SK-N-SH (cell line): ENCODE measurements at regions not wholly inside any gene's neighbourhood (a gene's known extent, or its start where the extent isn't known, plus 50 kb on each side); places are given as distances from the start of the nearest gene placed in this dataset.

Experiments used
- CTCF ChIA-PET: fragments of 300-600, 350-600 bp; formaldehyde crosslinking; extraction: SDS; loops from one replicate; lab custom pipeline; 2021; lab: Yijun Ruan, JAX
- POLR2A ChIA-PET: fragments of 350-600 bp; sonication (Branson Sonifier 250); formaldehyde crosslinking; extraction: SDS; loops from one replicate; lab custom pipeline; 2020; ENCODE audit warnings: antibody characterized with exemption, inconsistent platforms; lab: Yijun Ruan, JAX
- DNase-seq: peaks from one replicate; pipeline ENCODE4 v3.0.0; 2012
- H2AFZ ChIP-seq: fragments of 200-600 bp; sonication (generic); 2 replicates; pipeline ENCODE4 v1.8.1; 2016; ENCODE audit warnings: antibody characterized with exemption, mild to moderate bottlenecking, low read depth
- H3F3A ChIP-seq: fragments of 200-600 bp; sonication (generic); replicated peaks from 2 replicates; pipeline ENCODE3; 2016; ENCODE audit warnings: antibody characterized with exemption, mild to moderate bottlenecking; ENCODE audit not compliant: insufficient read depth
- H3K27ac ChIP-seq, 2 experiments: fragments of 200-500 bp in 1 of 2; fragments of 200-600 bp in 1 of 2; sonication (Bioruptor generic) in 1 of 2; sonication (generic), shearing (Covaris generic) in 1 of 2; 2 replicates each; pipeline versions ENCODE4 v1.5.1 to v1.6.1; 2014 to 2016; ENCODE audit warnings: low read depth in 2 of 2, inconsistent platforms in 1 of 2, low read length in 1 of 2, mild to moderate bottlenecking in 1 of 2, mixed read lengths in 1 of 2
- H3K27me3 ChIP-seq: fragments of 200-600 bp; sonication (generic), shearing (Covaris generic); 2 replicates; pipeline ENCODE4 v1.6.1; 2016; ENCODE audit warnings: mixed run types; ENCODE audit not compliant: insufficient read depth
- H3K36me3 ChIP-seq, 2 experiments: fragments of 200-500 bp in 1 of 2; fragments of 200-600 bp in 1 of 2; sonication (Bioruptor generic) in 1 of 2; sonication (generic) in 1 of 2; replicated peaks in 1 of 2; 2 replicates each; pipeline versions ENCODE3 to v1.5.1; 2014 to 2016; ENCODE audit warnings: low read length in 1 of 2, mild to moderate bottlenecking in 1 of 2; ENCODE audit not compliant: insufficient read depth in 2 of 2, control insufficient read depth in 1 of 2
- H3K4me1 ChIP-seq, 2 experiments: fragments of 200-500 bp in 1 of 2; fragments of 200-600 bp in 1 of 2; sonication (Bioruptor generic) in 1 of 2; sonication (generic), shearing (Covaris generic) in 1 of 2; 2 replicates each; pipeline versions ENCODE4 v1.5.1 to v1.6.1; 2014 to 2016; ENCODE audit warnings: low read depth in 1 of 2, low read length in 1 of 2, mixed run types in 1 of 2; ENCODE audit not compliant: insufficient read depth in 2 of 2, control insufficient read depth in 1 of 2
- H3K4me2 ChIP-seq: fragments of 200-600 bp; sonication (generic), shearing (Covaris generic); 2 replicates; pipeline ENCODE4 v1.6.1; 2017; ENCODE audit warnings: mixed run types
- H3K4me3 ChIP-seq, 2 experiments: fragments of 200-500 bp in 1 of 2; fragments of 200-600 bp in 1 of 2; sonication (Bioruptor generic) in 1 of 2; sonication (generic), shearing (Covaris generic) in 1 of 2; 2 replicates each; pipeline versions ENCODE4 v1.5.1 to v1.8.1; 2014 to 2016; ENCODE audit warnings: low read depth in 2 of 2, inconsistent platforms in 1 of 2, low read length in 1 of 2, mild to moderate bottlenecking in 1 of 2, mixed read lengths in 1 of 2, moderate library complexity in 1 of 2
- H3K79me2 ChIP-seq: fragments of 200-600 bp; sonication (generic); 2 replicates; pipeline ENCODE4 v1.8.1; 2017; ENCODE audit warnings: mild to moderate bottlenecking; ENCODE audit not compliant: insufficient read depth
- H3K9ac ChIP-seq: fragments of 200-600 bp; sonication (generic); 2 replicates; pipeline ENCODE4 v1.6.1; 2017; ENCODE audit warnings: mixed run types
- H3K9me2 ChIP-seq: fragments of 200-600 bp; sonication (generic); 2 replicates; pipeline ENCODE4 v1.6.1; 2017; ENCODE audit warnings: mixed run types
- H3K9me3 ChIP-seq: fragments of 200-600 bp; sonication (generic); 2 replicates; pipeline ENCODE4 v1.6.1; 2017; ENCODE audit warnings: mixed run types, mild to moderate bottlenecking, moderate library complexity
- H4K20me1 ChIP-seq: fragments of 200-600 bp; sonication (generic); 2 replicates; pipeline ENCODE4 v1.6.1; 2017; ENCODE audit warnings: mild to moderate bottlenecking, mixed run types; ENCODE audit not compliant: insufficient read depth
- CHD2 ChIP-seq: fragments of 150-350 bp; IDR thresholded peaks from 2 replicates; pipeline ENCODE4 v1.6.1; 2018; ENCODE audit warnings: low read length; ENCODE audit not compliant: partially characterized antibody
- EZH2phosphoT487 ChIP-seq: fragments of 200-600 bp; sonication (generic); IDR thresholded peaks from 2 replicates; pipeline ENCODE4 v1.6.1; 2017; ENCODE audit warnings: low read depth, mixed run types, mild to moderate bottlenecking, antibody characterized with exemption, moderate library complexity, borderline replicate concordance
- FOSL2 ChIP-seq: IDR thresholded peaks from 2 replicates; pipeline ENCODE4 v1.4.0; 2012; ENCODE audit warnings: low read depth, mild to moderate bottlenecking, moderate library complexity, borderline replicate concordance
- FOXJ3 ChIP-seq: sonication (generic); formaldehyde crosslinking; IDR thresholded peaks from 2 replicates; pipeline ENCODE4 v1.5.1; 2020; ENCODE audit warnings: mild to moderate bottlenecking, missing genetic modification reagents
- GATA2 ChIP-seq: sonication (generic); formaldehyde crosslinking; IDR thresholded peaks from 2 replicates; pipeline ENCODE4 v1.5.0; 2020; ENCODE audit warnings: mild to moderate bottlenecking, missing genetic modification reagents
- MEF2A ChIP-seq: IDR thresholded peaks from 2 replicates; pipeline ENCODE4 v1.4.0; 2012; ENCODE audit warnings: low read depth, borderline replicate concordance
- MXI1 ChIP-seq: IDR thresholded peaks from 2 replicates; pipeline ENCODE4 v1.6.1; 2012; ENCODE audit warnings: mild to moderate bottlenecking, low read depth, low read length, improper control_type of control experiment
- NRF1 ChIP-seq: IDR thresholded peaks from 2 replicates; pipeline ENCODE4 v1.6.1; 2012; ENCODE audit warnings: low read depth, mild to moderate bottlenecking, low read length
- PBX3 ChIP-seq: IDR thresholded peaks from 2 replicates; pipeline ENCODE4; 2012
- POLR2AphosphoS5 ChIP-seq: IDR thresholded peaks from 2 replicates; pipeline ENCODE4 v1.6.1; 2012; ENCODE audit warnings: low read depth, low read length
- RAD21 ChIP-seq: IDR thresholded peaks from 2 replicates; pipeline ENCODE4 v1.6.1; 2012; ENCODE audit warnings: mild to moderate bottlenecking, low read length
- RCOR1 ChIP-seq: fragments of 150-350 bp; IDR thresholded peaks from 2 replicates; pipeline ENCODE4 v1.6.1; 2017; ENCODE audit warnings: antibody characterized with exemption, low read length
- RFX5 ChIP-seq: IDR thresholded peaks from 2 replicates; pipeline ENCODE4 v1.6.1; 2012; ENCODE audit warnings: mild to moderate bottlenecking, improper control_type of control experiment, low read length
- RXRA ChIP-seq: IDR thresholded peaks from 2 replicates; pipeline ENCODE4 v1.4.0; 2012; ENCODE audit warnings: low read depth, mild to moderate bottlenecking, borderline replicate concordance
- SIN3A ChIP-seq: IDR thresholded peaks from 2 replicates; pipeline ENCODE4 v1.6.1; 2012; ENCODE audit warnings: low read depth, mild to moderate bottlenecking, low read length, moderate library complexity, borderline replicate concordance
- SMC3 ChIP-seq: IDR thresholded peaks from 2 replicates; pipeline ENCODE4 v1.6.1; 2012; ENCODE audit warnings: low read depth, low read length, improper control_type of control experiment
- TAF1 ChIP-seq: IDR thresholded peaks from 2 replicates; pipeline ENCODE4 v1.6.1; 2012; ENCODE audit warnings: low read depth, mild to moderate bottlenecking, low read length, moderate library complexity, borderline replicate concordance
- TCF12 ChIP-seq: IDR thresholded peaks from 2 replicates; pipeline ENCODE4 v1.4.0; 2012
- TEAD4 ChIP-seq: IDR thresholded peaks from 2 replicates; pipeline ENCODE4 v1.4.0; 2012; ENCODE audit warnings: mild to moderate bottlenecking, borderline replicate concordance; ENCODE audit not compliant: insufficient read depth
- USF1 ChIP-seq: IDR thresholded peaks from 2 replicates; pipeline ENCODE4 v1.4.0; 2012; ENCODE audit warnings: low read depth, borderline replicate concordance
- USF2 ChIP-seq: fragments of 150-350 bp; IDR thresholded peaks from 2 replicates; pipeline ENCODE4 v1.6.1; 2017; ENCODE audit warnings: antibody characterized with exemption, low read length, low read depth, borderline replicate concordance
- YY1 ChIP-seq: IDR thresholded peaks from 2 replicates; pipeline ENCODE4 v1.4.0; 2012; ENCODE audit warnings: low read depth, mild to moderate bottlenecking
- WGBS: methylation state at CpG from one replicate; pipeline ENCODE4 v1.1.6; 2017; ENCODE audit warnings: low lambda C conversion rate; 5-methylcytosine and 5-hydroxymethylcytosine counted together
- TF ChIP-seq, protein P1 (sequence below): IDR thresholded peaks from 2 replicates; pipeline ENCODE4 v1.4.0; 2012; ENCODE audit warnings: low read depth

DNA sequence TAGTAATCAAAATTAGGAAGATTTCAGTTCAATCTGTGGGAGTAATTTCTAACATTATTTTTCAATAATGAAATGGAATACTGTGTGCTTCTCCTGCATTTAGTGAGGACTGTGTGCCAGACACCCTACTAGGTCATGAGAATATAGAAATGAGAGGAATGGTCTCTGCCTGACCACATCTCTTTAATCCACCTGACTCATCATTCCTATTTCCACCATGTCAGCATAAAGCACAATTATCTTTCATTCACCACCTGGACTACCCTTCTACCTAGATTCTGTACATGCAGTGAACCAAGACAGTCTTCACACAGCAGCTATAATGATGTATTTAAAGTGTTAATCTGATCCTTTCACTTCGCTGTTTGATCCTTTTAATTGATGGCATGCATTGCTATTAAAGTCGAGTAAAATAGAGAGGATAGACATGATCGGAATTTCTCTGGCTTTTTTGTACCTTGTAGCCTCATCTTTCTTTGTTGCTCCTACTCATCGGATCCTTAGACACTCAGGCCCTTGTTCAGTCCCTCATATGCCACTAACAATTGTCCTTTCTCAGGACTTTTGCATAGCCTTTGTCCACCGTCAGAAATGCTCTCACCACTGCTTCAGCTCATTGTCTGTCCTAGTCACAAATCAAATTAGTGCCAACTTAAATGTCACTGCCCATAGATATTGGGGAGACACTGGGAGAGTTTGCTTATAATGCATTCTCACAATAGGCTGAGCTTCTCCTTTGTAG lies 1037.1 kb downstream of the REEP3 start:
- CTCF ChIA-PET: no interaction called here
- no peak overlapping the region for H3K27ac ChIP-seq
- TF ChIP-seq FOXJ3 (CRISPR knock-in tag): no peak
- no peak for TF ChIP-seq YY1
- TF ChIP-seq MEF2A: no peak
- no peak for TF ChIP-seq USF1
- TF ChIP-seq FOSL2: no peak
- TF ChIP-seq SIN3A: no peak
- TF ChIP-seq CHD2: no peak
- no peak for TF ChIP-seq TAF1
- POLR2A ChIA-PET: no interaction called here
- no peaks in the 10 kb centered on the region for H3K4me1 ChIP-seq
- H4K20me1 ChIP-seq: no peaks in the 10 kb centered on the region
- H3K36me3 ChIP-seq: no peaks in the 10 kb centered on the region
- no peak overlapping the region for H3K4me3 ChIP-seq
- no peaks in the 10 kb centered on the region for H3K27me3 ChIP-seq
- H3K4me2 ChIP-seq: no peak overlapping the region
- H3K9ac ChIP-seq: no peak overlapping the region
- no peak for DNase-seq
- H3K9me3 ChIP-seq: no peaks in the 10 kb centered on the region
- WGBS: 14% methylated on average over 5 of the region's 5 CpGs
- H2AFZ ChIP-seq: no peak overlapping the region
- H3K79me2 ChIP-seq: no peaks in the 10 kb centered on the region
- H3K9me2 ChIP-seq: no peaks in the 10 kb centered on the region
- no peaks in the 10 kb centered on the region for H3F3A ChIP-seq

- H3K9me3 ChIP-seq: no peaks in the 10 kb centered on the region
Measured at GRCh38 chr10:64571056-64571455, 1049.9 kb downstream of the REEP3 start.

More at GRCh38 chr10:64571056-64571455, 1049.9 kb downstream of the REEP3 start:
- Histone ChIP-seq H3K36me3 (no peaks in the 10 kb centered on the region), H3K27me3 (no peaks in the 10 kb centered on the region), H3K79me2 (no peaks in the 10 kb centered on the region), H3F3A (no peaks in the 10 kb centered on the region), H3K4me2 (no peak overlapping the region), H3K27ac (no peak overlapping the region), H3K4me1 (peaks cover 0 to 15% of the 10 kb centered on the region in 2 experiments; a peak in 2 of 4 replicates), H3K9me2 (no peaks in the 10 kb centered on the region), H3K9ac (no peak overlapping the region), H4K20me1 (no peaks in the 10 kb centered on the region), H2AFZ (no peak overlapping the region), H3K4me3 (no peak overlapping the region)
- CTCF ChIA-PET: no interaction called here
- TF ChIP-seq SIN3A: no peak
- no peak for TF ChIP-seq SMC3
- TF ChIP-seq PBX3: no peak
- no peak for TF ChIP-seq USF1
- no peak for TF ChIP-seq TEAD4
- no peak for TF ChIP-seq RXRA
- TF ChIP-seq MXI1: no peak
- TF ChIP-seq, protein P1, sequence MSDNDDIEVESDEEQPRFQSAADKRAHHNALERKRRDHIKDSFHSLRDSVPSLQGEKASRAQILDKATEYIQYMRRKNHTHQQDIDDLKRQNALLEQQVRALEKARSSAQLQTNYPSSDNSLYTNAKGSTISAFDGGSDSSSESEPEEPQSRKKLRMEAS: no peak
- TF ChIP-seq POLR2AphosphoS5: no peak
- no peak for TF ChIP-seq USF2
- TF ChIP-seq RAD21: no peak
- no peak for TF ChIP-seq NRF1
- TF ChIP-seq EZH2phosphoT487: no peak
- TF ChIP-seq GATA2 (CRISPR knock-in tag): no peak
- no peak for TF ChIP-seq RFX5
- TF ChIP-seq RCOR1: no peak
- no peak for TF ChIP-seq TCF12
- TF ChIP-seq CHD2: no peak
- no peak for TF ChIP-seq FOSL2
- 56% methylated on average over 1 of the region's 1 CpG for WGBS
- DNase-seq: no peak
- POLR2A ChIA-PET: no interaction called here
